ENCODE measurements at regions not wholly inside any gene's neighbourhood (a gene's known extent, or its start where the extent isn't known, plus 50 kb on each side); places are given as distances from the start of the nearest gene placed in this dataset.

DNA sequence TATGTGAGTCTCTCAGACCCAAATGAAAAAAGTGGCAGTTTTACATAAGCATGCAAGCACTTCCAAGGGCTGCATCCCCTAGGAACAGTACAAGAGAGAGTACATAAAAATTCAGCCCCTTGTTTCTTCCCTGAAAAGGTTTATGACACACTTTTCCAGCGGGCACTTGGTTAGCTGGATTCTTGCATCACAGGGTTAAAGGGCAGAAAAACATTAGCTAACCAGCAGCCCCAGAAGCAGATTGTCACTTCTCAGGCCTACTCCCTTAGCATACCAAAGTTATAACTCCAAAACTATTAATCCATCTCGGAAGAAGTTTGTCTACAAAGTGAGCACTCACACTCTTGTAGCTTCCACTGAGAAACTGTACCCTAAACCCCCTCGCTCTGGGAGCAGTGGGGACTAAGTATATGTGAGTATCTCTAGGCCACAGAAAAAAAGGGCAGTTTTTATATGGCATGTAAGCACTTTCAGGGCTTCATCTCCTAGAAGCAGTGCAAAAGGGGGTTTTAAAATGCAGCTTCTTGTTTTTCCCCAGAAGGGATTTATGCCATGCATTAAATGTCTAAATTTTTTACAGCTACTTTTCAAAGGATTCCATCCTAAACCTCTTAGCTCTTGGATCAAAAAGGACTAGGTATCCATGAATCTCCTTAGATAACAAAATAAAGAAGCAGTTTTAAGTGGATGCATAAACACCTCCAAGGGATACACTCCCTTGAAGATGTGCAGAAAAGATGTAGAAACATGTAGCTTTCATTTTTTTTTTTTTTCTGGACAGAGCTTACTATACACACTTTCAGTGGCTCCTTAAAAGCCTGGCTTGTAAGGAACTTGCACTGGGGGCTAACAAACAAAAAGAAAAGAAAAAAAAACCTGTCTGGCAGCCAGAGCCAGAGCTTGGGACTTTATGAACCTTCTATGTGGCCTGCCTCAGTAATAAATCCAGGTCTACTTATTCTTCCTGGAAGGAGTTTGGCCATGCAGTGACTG is 956.7 kb downstream of the CCSER2 start:
- Histone ChIP-seq H3K4me3 (no peak overlapping the region), H3K9me3 (peaks cover 0 to 16% of the 10 kb centered on the region in 2 donors), H3K27me3 (no peaks in the 10 kb centered on the region), H3K27ac (no peak overlapping the region), H3K4me1 (no peaks in the 10 kb centered on the region), H3K36me3 (no peaks in the 10 kb centered on the region)
- DNase-seq (ENCODE audit: low spot score) = no peak
- TF ChIP-seq, protein P1, sequence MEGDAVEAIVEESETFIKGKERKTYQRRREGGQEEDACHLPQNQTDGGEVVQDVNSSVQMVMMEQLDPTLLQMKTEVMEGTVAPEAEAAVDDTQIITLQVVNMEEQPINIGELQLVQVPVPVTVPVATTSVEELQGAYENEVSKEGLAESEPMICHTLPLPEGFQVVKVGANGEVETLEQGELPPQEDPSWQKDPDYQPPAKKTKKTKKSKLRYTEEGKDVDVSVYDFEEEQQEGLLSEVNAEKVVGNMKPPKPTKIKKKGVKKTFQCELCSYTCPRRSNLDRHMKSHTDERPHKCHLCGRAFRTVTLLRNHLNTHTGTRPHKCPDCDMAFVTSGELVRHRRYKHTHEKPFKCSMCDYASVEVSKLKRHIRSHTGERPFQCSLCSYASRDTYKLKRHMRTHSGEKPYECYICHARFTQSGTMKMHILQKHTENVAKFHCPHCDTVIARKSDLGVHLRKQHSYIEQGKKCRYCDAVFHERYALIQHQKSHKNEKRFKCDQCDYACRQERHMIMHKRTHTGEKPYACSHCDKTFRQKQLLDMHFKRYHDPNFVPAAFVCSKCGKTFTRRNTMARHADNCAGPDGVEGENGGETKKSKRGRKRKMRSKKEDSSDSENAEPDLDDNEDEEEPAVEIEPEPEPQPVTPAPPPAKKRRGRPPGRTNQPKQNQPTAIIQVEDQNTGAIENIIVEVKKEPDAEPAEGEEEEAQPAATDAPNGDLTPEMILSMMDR (IDR thresholded peaks at IDR 0.05) = no peak

DNA sequence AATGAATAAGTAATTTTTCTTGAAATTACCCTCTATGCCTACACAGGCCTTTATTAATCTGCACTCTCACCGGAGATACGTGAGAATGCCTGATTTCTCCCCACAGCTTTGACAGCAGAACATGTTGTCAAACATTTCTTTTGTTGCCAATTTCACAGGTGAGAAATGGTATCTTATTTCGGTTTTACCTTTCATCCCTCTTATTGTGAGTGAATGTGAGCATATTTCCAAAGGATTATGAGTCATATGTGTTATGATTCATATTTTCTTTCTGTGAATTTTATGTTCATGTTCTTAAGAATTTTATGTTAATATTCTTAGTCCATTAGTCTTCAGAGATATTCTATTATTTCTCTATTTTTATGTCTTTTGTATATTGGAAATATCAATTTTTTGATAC is 965.1 kb downstream of the CCSER2 start:
- Histone ChIP-seq H3K4me3 (no peak overlapping the region), H3K36me3 (no peaks in the 10 kb centered on the region), H3K9me3 (peaks cover 4 to 18% of the 10 kb centered on the region in 2 donors), H3K27ac (no peak overlapping the region), H3K27me3 (no peaks in the 10 kb centered on the region), H3K4me1 (no peaks in the 10 kb centered on the region)
- DNase-seq (ENCODE audit: low spot score) = no peak
- TF ChIP-seq, protein P1 (IDR thresholded peaks at IDR 0.05) = no peak

DNA sequence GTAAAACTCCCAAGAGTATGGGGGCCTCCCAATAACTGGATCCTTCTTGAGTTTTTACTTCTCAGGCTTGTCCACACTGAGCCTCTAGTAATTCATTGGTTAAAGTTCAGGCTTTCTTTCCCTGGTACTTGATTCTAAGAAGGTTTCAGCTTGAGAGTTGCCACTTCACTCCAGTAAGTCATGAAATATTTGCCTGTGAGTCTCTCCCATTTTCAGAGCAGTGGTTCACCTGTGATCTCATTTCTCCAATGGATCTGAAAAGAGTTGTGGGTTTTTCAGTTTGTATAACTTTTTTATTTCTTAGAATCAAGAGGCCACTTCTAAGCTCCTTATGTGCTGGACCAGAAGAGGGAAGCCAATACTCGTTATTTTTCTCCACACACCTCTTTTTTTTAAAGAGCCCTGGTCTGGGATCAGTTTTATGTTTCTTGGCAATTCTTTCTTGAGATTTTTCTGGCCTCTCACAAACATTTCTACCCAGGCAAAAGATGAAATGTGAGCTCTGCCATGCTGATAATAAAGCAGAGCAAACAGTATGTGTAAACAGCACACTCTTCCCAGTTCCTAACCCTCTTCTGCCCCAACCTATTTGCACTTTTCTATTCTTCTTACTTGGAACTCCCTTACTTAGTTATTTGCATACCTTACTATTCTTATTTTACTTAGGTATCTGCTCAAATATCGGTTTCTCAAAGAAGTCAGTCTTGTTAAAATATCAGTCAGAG is 983.4 kb downstream of the CCSER2 start:
- no peak for DNase-seq (ENCODE audit: low spot score)
- TF ChIP-seq, protein P1 (IDR thresholded peaks at IDR 0.05) = no peak
- no peak overlapping the region for H3K27ac ChIP-seq
- no peaks in the 10 kb centered on the region for H3K4me1 ChIP-seq
- H3K36me3 ChIP-seq = no peaks in the 10 kb centered on the region
- H3K27me3 ChIP-seq = no peaks in the 10 kb centered on the region
- no peaks in the 10 kb centered on the region for H3K9me3 ChIP-seq
- H3K4me3 ChIP-seq = no peak overlapping the region

DNA sequence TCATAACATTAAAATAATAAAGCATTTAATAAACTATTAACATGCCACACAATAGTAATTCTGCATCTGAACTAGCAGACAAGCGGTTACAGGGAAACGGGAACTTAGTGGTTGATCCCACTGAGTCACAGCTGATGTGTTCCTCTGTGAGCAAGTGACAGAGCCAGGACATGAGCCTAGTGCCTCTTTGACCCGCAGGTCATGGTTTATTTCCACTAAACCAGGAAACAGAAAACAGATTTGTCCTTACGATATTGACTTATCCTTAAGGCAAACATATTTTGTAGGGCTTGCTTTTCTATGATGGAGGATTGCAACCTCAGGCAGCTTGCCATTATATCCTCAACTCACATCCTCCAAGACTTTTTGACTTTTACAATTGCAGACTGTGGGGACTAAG is 987.3 kb downstream of the CCSER2 start:
- Histone ChIP-seq H3K9me3 (no peaks in the 10 kb centered on the region), H3K4me1 (peaks cover 0 to 19% of the 10 kb centered on the region in 2 donors), H3K27me3 (no peaks in the 10 kb centered on the region), H3K4me3 (no peak overlapping the region), H3K36me3 (no peaks in the 10 kb centered on the region), H3K27ac (no peak overlapping the region)
- TF ChIP-seq, protein P1 (IDR thresholded peaks at IDR 0.05) = no peak
- DNase-seq (ENCODE audit: low spot score) = no peak

DNA sequence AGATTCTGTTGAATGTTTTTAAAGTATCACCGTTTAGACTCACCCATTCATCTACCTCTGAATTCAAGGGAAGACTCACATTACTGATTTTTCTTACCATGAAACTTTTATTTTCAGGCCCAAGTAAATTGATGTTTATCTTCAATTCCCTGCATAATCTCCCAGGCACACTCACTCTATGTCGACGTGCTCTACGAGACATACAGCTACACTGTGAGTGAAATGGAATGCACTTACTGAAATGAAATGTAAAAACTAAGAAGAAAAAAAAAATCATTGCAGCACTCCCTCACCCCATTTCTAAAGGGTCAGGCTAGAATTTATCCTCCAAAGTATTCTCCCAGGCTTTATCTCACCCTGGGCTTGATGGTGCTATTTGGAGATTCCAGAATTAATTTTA is 987.9 kb downstream of the CCSER2 start:
- Histone ChIP-seq H3K36me3 (no peaks in the 10 kb centered on the region), H3K4me1 (peaks cover 0 to 19% of the 10 kb centered on the region in 2 donors), H3K4me3 (no peak overlapping the region), H3K27me3 (no peaks in the 10 kb centered on the region), H3K9me3 (no peaks in the 10 kb centered on the region), H3K27ac (no peak overlapping the region)
- no peak for DNase-seq (ENCODE audit: low spot score)
- TF ChIP-seq, protein P1 (IDR thresholded peaks at IDR 0.05) = no peak

All from right atrium auricular region (tissue), 2 donors.